OCI-LY1 (cell line): ENCODE measurements at regions not wholly inside any gene's neighbourhood (a gene's known extent, or its start where the extent isn't known, plus 50 kb on each side); places are given as distances from the start of the nearest gene placed in this dataset.
A peak's percentile ranks its signal among the peaks of the same experiment; 100 is the strongest.

Source experiments
- H2AFZ ChIP-seq: fragments of 200-600 bp; sonication (generic), shearing (Covaris generic); 2 replicates; pipeline ENCODE4 v1.6.0; 2014; ENCODE audit warnings: antibody characterized with exemption, mild to moderate bottlenecking, low read length
- H3F3A ChIP-seq: fragments of 200-600 bp; sonication (generic), shearing (Covaris generic); 2 replicates; pipeline ENCODE4 v1.6.0; 2014; ENCODE audit warnings: mild to moderate bottlenecking, antibody characterized with exemption, low read length, moderate library complexity; ENCODE audit not compliant: insufficient read depth
- H3K27ac ChIP-seq: fragments of 200-600 bp; sonication (generic); 2 replicates; pipeline ENCODE4 v1.5.1; 2014; ENCODE audit warnings: low read length, mixed run types, mild to moderate bottlenecking, low read depth; ENCODE audit not compliant: poor library complexity, severe bottlenecking
- H3K27me3 ChIP-seq: fragments of 200-600 bp; sonication (generic); 2 replicates; pipeline ENCODE4 v1.6.0; 2014; ENCODE audit warnings: antibody characterized with exemption, mild to moderate bottlenecking, low read length, moderate library complexity; ENCODE audit not compliant: insufficient read depth
- H3K36me3 ChIP-seq: fragments of 200-600 bp; sonication (generic); 2 replicates; pipeline ENCODE4 v1.6.1; 2014; ENCODE audit warnings: mild to moderate bottlenecking, antibody characterized with exemption, low read length, moderate library complexity, mixed read lengths; ENCODE audit not compliant: insufficient read depth
- H3K4me1 ChIP-seq: fragments of 200-600 bp; sonication (generic); 2 replicates; pipeline ENCODE4 v1.5.1; 2014; ENCODE audit warnings: mild to moderate bottlenecking, low read length, moderate library complexity; ENCODE audit not compliant: insufficient read depth, severe bottlenecking
- H3K4me2 ChIP-seq: fragments of 200-600 bp; sonication (generic), shearing (Covaris generic); 2 replicates; pipeline ENCODE4 v1.6.1; 2014; ENCODE audit warnings: low read length
- H3K4me3 ChIP-seq: fragments of 200-600 bp; sonication (generic); 2 replicates; pipeline ENCODE4 v1.5.1; 2014; ENCODE audit warnings: low read length, low read depth, mild to moderate bottlenecking, mixed read lengths; ENCODE audit not compliant: poor library complexity, severe bottlenecking
- H3K79me2 ChIP-seq: fragments of 200-600 bp; shearing (Covaris generic); 2 replicates; pipeline ENCODE4 v1.6.1; 2016; ENCODE audit warnings: mixed run types, low read length, mixed read lengths; ENCODE audit not compliant: insufficient read depth
- H3K9ac ChIP-seq: fragments of 200-600 bp; sonication (generic), shearing (Covaris generic); 2 replicates; pipeline ENCODE4 v1.6.1; 2014; ENCODE audit warnings: mild to moderate bottlenecking, low read length, mixed read lengths
- H3K9me2 ChIP-seq: fragments of 200-600 bp; sonication (generic), shearing (Covaris generic); 2 replicates; pipeline ENCODE4 v1.6.1; 2014; ENCODE audit warnings: low read depth, mild to moderate bottlenecking, low read length, mixed read lengths
- H3K9me3 ChIP-seq: fragments of 200-600 bp; shearing (Covaris generic); 2 replicates; pipeline ENCODE4 v1.6.1; 2014; ENCODE audit warnings: low read length, mixed read lengths
- H4K20me1 ChIP-seq: fragments of 200-600 bp; sonication (generic), shearing (Covaris generic); 2 replicates; pipeline ENCODE4 v1.6.0; 2016; ENCODE audit warnings: mild to moderate bottlenecking, low read length; ENCODE audit not compliant: insufficient read depth
- CTCF ChIP-seq: fragments of 200-600 bp; sonication (generic), shearing (Covaris generic); IDR thresholded peaks from 2 replicates; pipeline ENCODE4 v1.5.1; 2017; ENCODE audit warnings: mild to moderate bottlenecking, antibody characterized with exemption, low read length, moderate library complexity, mixed read lengths
- EZH2 ChIP-seq: fragments of 200-600 bp; sonication (generic), shearing (Covaris generic); IDR thresholded peaks from 2 replicates; pipeline ENCODE4 v1.8.0; 2017; ENCODE audit warnings: borderline replicate concordance, mixed run types, mild to moderate bottlenecking, antibody characterized with exemption, low read length, moderate library complexity, mixed read lengths

- no peaks in the 10 kb centered on the region for H3K9me3 ChIP-seq
- no peak overlapping the region for H3K9ac ChIP-seq
- no peaks in the 10 kb centered on the region for H3K36me3 ChIP-seq
- TF ChIP-seq CTCF (no peak), EZH2 (no peak)
- H3K9me2 ChIP-seq = no peaks in the 10 kb centered on the region
- no peak overlapping the region for H3K4me2 ChIP-seq
- H2AFZ ChIP-seq = no peak overlapping the region
- no peaks in the 10 kb centered on the region for H3F3A ChIP-seq
- H3K4me3 ChIP-seq = no peak overlapping the region
- H3K79me2 ChIP-seq = no peaks in the 10 kb centered on the region
- no peaks in the 10 kb centered on the region for H3K27me3 ChIP-seq
- no peaks in the 10 kb centered on the region for H3K4me1 ChIP-seq
- no peaks in the 10 kb centered on the region for H4K20me1 ChIP-seq
- no peak overlapping the region for H3K27ac ChIP-seq
Measured at GRCh38 chr1:245045087-245045881, 109.5 kb upstream of the KIF26B start.

GRCh38 chr1:245043611-245043940, 111.2 kb upstream of the KIF26B start:
- H3K36me3 ChIP-seq = no peaks in the 10 kb centered on the region
- H3K9me3 ChIP-seq = no peaks in the 10 kb centered on the region
- H3K27me3 ChIP-seq = no peaks in the 10 kb centered on the region
- no peak overlapping the region for H3K27ac ChIP-seq
- H3K9me2 ChIP-seq = no peaks in the 10 kb centered on the region
- no peaks in the 10 kb centered on the region for H4K20me1 ChIP-seq
- H3K9ac ChIP-seq = no peak overlapping the region
- H3K79me2 ChIP-seq = no peaks in the 10 kb centered on the region
- H3K4me3 ChIP-seq = no peak overlapping the region
- H3K4me1 ChIP-seq = no peaks in the 10 kb centered on the region
- H2AFZ ChIP-seq = no peak overlapping the region
- H3K4me2 ChIP-seq = no peak overlapping the region
- TF ChIP-seq CTCF (no peak), EZH2 (no peak)
- no peaks in the 10 kb centered on the region for H3F3A ChIP-seq

GRCh38 chr1:245041058-245041698, 113.6 kb upstream of the KIF26B start:
- no peaks in the 10 kb centered on the region for H3K36me3 ChIP-seq
- H3K4me1 ChIP-seq = no peaks in the 10 kb centered on the region
- H4K20me1 ChIP-seq = no peaks in the 10 kb centered on the region
- H3K27ac ChIP-seq = no peak overlapping the region
- H2AFZ ChIP-seq = peak overlapping the region; percentile 55; the same call in 1 of the 2 replicates
- H3K79me2 ChIP-seq = no peaks in the 10 kb centered on the region
- H3K9me2 ChIP-seq = no peaks in the 10 kb centered on the region
- no peaks in the 10 kb centered on the region for H3K27me3 ChIP-seq
- H3K4me2 ChIP-seq = no peak overlapping the region
- H3K4me3 ChIP-seq = no peak overlapping the region
- H3K9me3 ChIP-seq = peaks cover 2% of the 10 kb centered on the region; the same call in 1 of the 2 replicates
- TF ChIP-seq CTCF (0 out of 2 replicates have a peak, but pooled peaks have one; percentile 5), EZH2 (no peak)
- H3F3A ChIP-seq = no peaks in the 10 kb centered on the region
- H3K9ac ChIP-seq = no peak overlapping the region
